PC-9 (cell line): ENCODE measurements at regions not wholly inside any gene's neighbourhood (a gene's known extent, or its start where the extent isn't known, plus 50 kb on each side); places are given as distances from the start of the nearest gene placed in this dataset.

Experiments
- BruUV-seq: library from RNA; stranded (reverse); fragments of 400-500 nt; replicated peaks from 2 replicates; lab custom pipeline; 2021; lab: Mats Ljungman, UMichigan
- CTCF ChIA-PET: fragments of 300-600 bp; sonication (Branson Sonifier 250); formaldehyde crosslinking; loops from one replicate; lab custom pipeline; 2022; ENCODE audit warnings: antibody characterized with exemption; lab: Charles Lee
- POLR2A ChIA-PET: fragments of 300-600 bp; sonication (Branson Sonifier 250); formaldehyde crosslinking; loops from one replicate; lab custom pipeline; 2022; ENCODE audit warnings: antibody characterized with exemption; ENCODE audit not compliant: unreplicated experiment; lab: Charles Lee
- DNase-seq, 2 experiments: peaks; one replicate each; pipeline versions ENCODE4 v3.0.0 to v3.0.0-alpha.2; 2015 to 2022; ENCODE audit warnings: mixed read lengths in 1 of 2
- H2AFZ ChIP-seq: fragments of 200-600 bp; sonication (generic); 2 replicates; pipeline ENCODE4 v1.8.1; 2017; ENCODE audit warnings: antibody characterized with exemption
- H3F3A ChIP-seq: fragments of 200-600 bp; sonication (generic); 2 replicates; pipeline ENCODE4 v1.8.1; 2017; ENCODE audit warnings: antibody characterized with exemption, mild to moderate bottlenecking, low read depth; ENCODE audit not compliant: insufficient read depth
- H3K27ac ChIP-seq: fragments of 200-600 bp; sonication (generic); 2 replicates; pipeline ENCODE4 v1.6.1; 2016; ENCODE audit warnings: mixed run types
- H3K27me3 ChIP-seq: fragments of 200-600 bp; sonication (generic); 2 replicates; pipeline ENCODE4 v1.6.1; 2016; ENCODE audit warnings: low read depth, mixed run types; ENCODE audit not compliant: insufficient read depth
- H3K36me3 ChIP-seq: fragments of 200-600 bp; sonication (generic); 2 replicates; pipeline ENCODE4 v1.6.1; 2016; ENCODE audit warnings: low read depth, mixed run types
- H3K4me1 ChIP-seq: fragments of 200-600 bp; sonication (generic); replicated peaks from 2 replicates; pipeline ENCODE4 v1.6.1; 2016; ENCODE audit warnings: mixed run types; ENCODE audit not compliant: insufficient read depth
- H3K4me2 ChIP-seq: fragments of 200-600 bp; sonication (generic); 2 replicates; pipeline ENCODE4 v1.6.1; 2017; ENCODE audit warnings: mixed run types
- H3K4me3 ChIP-seq: fragments of 200-600 bp; sonication (generic); 2 replicates; pipeline ENCODE4 v1.6.1; 2016; ENCODE audit warnings: mixed run types
- H3K79me2 ChIP-seq: fragments of 200-600 bp; sonication (generic); 2 replicates; pipeline ENCODE4 v1.6.1; 2017; ENCODE audit warnings: low read depth, mixed run types
- H3K9me2 ChIP-seq: fragments of 200-600 bp; sonication (generic); 2 replicates; pipeline ENCODE4 v1.8.1; 2017; ENCODE audit warnings: mild to moderate bottlenecking; ENCODE audit not compliant: insufficient read depth
- H3K9me3 ChIP-seq: fragments of 200-600 bp; sonication (generic); 2 replicates; pipeline ENCODE4 v1.8.1; 2016; ENCODE audit warnings: low read depth; ENCODE audit not compliant: insufficient read depth
- H4K20me1 ChIP-seq: fragments of 200-600 bp; sonication (generic); 2 replicates; pipeline ENCODE4 v1.8.1; 2017; ENCODE audit not compliant: insufficient read depth
- EZH2 ChIP-seq: fragments of 200-600 bp; sonication (generic); IDR thresholded peaks from 2 replicates; pipeline ENCODE4 v1.8.0; 2017; ENCODE audit warnings: antibody characterized with exemption, low read depth
- intact Hi-C: fragments of 100-400 bp; cut with micrococcal nuclease; formaldehyde crosslinking; loops from one replicate; pipeline ENCODE4 v1.10.0; 2022; ENCODE audit not compliant: unreplicated experiment
- TF ChIP-seq, protein P1 (sequence below): fragments of 200-600 bp; sonication (generic); conservative IDR thresholded peaks from 2 replicates; pipeline ENCODE4 v1.6.1; 2017; ENCODE audit warnings: mixed run types, antibody characterized with exemption, mild to moderate bottlenecking, moderate library complexity

DNA sequence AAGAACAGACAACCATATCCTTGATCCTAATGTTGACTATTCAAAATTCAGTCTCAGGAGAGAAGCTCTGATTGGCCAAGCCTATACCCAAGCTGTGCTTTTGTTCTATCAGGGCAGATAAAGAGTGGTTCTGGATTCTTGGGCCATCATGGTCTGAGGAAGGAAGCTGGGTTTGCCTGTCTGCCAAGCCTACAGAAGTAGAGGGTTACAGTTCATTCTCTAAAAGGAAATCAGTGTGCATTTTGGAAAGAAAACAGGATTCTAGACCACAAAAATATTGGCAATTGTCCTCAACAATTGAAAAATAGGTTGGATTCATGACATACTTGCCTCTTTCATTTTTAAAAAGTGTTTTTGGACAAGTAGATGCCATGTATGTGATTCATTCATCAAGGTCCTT, 145.4 kb upstream of the BMP2 start:
- no peaks in the 10 kb centered on the region for H3K79me2 ChIP-seq
- H3K36me3 ChIP-seq: no peaks in the 10 kb centered on the region
- H3K9me3 ChIP-seq: no peaks in the 10 kb centered on the region; the same call in 1 of the 2 replicates
- TF ChIP-seq EZH2: no peak
- TF ChIP-seq, protein P1, sequence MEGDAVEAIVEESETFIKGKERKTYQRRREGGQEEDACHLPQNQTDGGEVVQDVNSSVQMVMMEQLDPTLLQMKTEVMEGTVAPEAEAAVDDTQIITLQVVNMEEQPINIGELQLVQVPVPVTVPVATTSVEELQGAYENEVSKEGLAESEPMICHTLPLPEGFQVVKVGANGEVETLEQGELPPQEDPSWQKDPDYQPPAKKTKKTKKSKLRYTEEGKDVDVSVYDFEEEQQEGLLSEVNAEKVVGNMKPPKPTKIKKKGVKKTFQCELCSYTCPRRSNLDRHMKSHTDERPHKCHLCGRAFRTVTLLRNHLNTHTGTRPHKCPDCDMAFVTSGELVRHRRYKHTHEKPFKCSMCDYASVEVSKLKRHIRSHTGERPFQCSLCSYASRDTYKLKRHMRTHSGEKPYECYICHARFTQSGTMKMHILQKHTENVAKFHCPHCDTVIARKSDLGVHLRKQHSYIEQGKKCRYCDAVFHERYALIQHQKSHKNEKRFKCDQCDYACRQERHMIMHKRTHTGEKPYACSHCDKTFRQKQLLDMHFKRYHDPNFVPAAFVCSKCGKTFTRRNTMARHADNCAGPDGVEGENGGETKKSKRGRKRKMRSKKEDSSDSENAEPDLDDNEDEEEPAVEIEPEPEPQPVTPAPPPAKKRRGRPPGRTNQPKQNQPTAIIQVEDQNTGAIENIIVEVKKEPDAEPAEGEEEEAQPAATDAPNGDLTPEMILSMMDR: no peak
- no peaks in the 10 kb centered on the region for H3F3A ChIP-seq
- no peak overlapping the region for H2AFZ ChIP-seq
- H3K27ac ChIP-seq: no peak overlapping the region
- CTCF ChIA-PET: no interaction called here
- no peaks in the 10 kb centered on the region; the same call in 1 of the 2 replicates for H3K9me2 ChIP-seq
- no TSS peak for BruUV-seq
- POLR2A ChIA-PET: no interaction called here
- no peaks in the 10 kb centered on the region for H3K4me1 ChIP-seq
- H3K4me2 ChIP-seq: no peak overlapping the region
- no peaks in the 10 kb centered on the region for H3K27me3 ChIP-seq
- DNase-seq: no peak
- H3K4me3 ChIP-seq: no peak overlapping the region
- intact Hi-C loops: no loop called here
- no peaks in the 10 kb centered on the region for H4K20me1 ChIP-seq

DNA sequence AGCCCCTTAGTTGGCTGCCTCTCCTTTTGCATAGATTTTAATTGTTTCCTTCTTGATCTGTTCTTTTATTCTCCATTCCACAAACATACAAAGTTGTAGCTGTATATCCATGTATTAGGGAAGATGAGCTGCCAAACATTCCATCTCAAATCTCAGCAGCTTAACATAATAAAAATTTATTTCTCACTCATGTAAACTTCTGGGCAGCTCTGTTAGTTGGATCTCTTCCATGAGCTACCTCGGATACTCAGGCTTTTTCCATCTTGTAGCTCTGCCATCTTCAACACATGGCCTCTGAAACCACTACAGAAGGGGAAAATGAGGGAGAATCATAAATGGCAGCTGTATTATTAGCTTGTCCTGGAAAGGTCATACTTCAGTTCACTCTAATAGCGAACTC, 149.4 kb upstream of the BMP2 start:
- no peak overlapping the region for H3K4me2 ChIP-seq
- intact Hi-C loops: no loop called here
- H3F3A ChIP-seq: peaks cover 3% of the 10 kb centered on the region; the same call in 1 of the 2 replicates
- TF ChIP-seq, protein P1: no peak
- no peak for TF ChIP-seq EZH2
- no peak overlapping the region for H2AFZ ChIP-seq
- ChIA-PET POLR2A (no interaction called here), CTCF (no interaction called here)
- no peaks in the 10 kb centered on the region for H3K36me3 ChIP-seq
- no peak overlapping the region for H3K4me3 ChIP-seq
- peaks cover 11% of the 10 kb centered on the region for H3K4me1 ChIP-seq
- H3K9me3 ChIP-seq: no peaks in the 10 kb centered on the region
- no peaks in the 10 kb centered on the region for H3K79me2 ChIP-seq
- no peaks in the 10 kb centered on the region; the same call in 1 of the 2 replicates for H4K20me1 ChIP-seq
- no TSS peak for BruUV-seq
- no peak for DNase-seq
- H3K27ac ChIP-seq: no peak overlapping the region
- H3K27me3 ChIP-seq: no peaks in the 10 kb centered on the region
- no peaks in the 10 kb centered on the region for H3K9me2 ChIP-seq

DNA sequence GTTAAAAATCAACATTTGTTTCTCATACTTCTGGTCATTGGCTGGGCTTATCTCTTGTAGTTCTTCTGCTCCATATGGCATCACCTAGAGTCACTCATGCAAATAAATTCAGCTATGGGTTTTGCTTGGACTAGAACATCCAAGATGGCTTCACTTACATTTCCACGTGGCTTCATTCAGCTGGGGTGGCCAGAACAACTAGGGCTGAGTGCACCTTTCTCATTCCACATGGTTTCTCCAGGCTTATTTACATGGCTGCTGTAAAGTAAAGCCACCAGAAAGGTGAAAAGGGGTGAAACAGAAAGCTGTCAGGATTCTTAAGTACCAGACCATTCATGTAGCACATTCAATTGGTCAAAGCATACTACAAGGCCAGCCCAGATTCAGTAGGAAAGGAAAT, 151.1 kb upstream of the BMP2 start:
- H3K36me3 ChIP-seq: no peaks in the 10 kb centered on the region
- intact Hi-C loops: no loop called here
- POLR2A ChIA-PET: no interaction called here

More for the DNA sequence above, 151.1 kb upstream of the BMP2 start:
- H3K4me3 ChIP-seq: no peak overlapping the region
- no peak overlapping the region for H3K27ac ChIP-seq
- peaks cover 8% of the 10 kb centered on the region; the same call in 1 of the 2 replicates for H3F3A ChIP-seq
- no TSS peak for BruUV-seq
- H4K20me1 ChIP-seq: no peaks in the 10 kb centered on the region; the same call in 1 of the 2 replicates
- H3K9me3 ChIP-seq: no peaks in the 10 kb centered on the region
- CTCF ChIA-PET: no interaction called here
- DNase-seq: no peak
- no peaks in the 10 kb centered on the region for H3K9me2 ChIP-seq
- peaks cover 25% of the 10 kb centered on the region for H3K4me1 ChIP-seq
- no peak overlapping the region for H3K4me2 ChIP-seq
- H3K79me2 ChIP-seq: no peaks in the 10 kb centered on the region
- TF ChIP-seq EZH2: no peak
- TF ChIP-seq, protein P1: no peak
- H3K27me3 ChIP-seq: no peaks in the 10 kb centered on the region
- H2AFZ ChIP-seq: no peak overlapping the region
